H9 (cell line): ENCODE measurements at regions not wholly inside any gene's neighbourhood (a gene's known extent, or its start where the extent isn't known, plus 50 kb on each side); places are given as distances from the start of the nearest gene placed in this dataset.

ENCODE experiments used
- DNase-seq: peaks from one replicate; pipeline ENCODE4 v3.0.0-alpha.2; 2017
- H2AFZ ChIP-seq: one replicate; pipeline ENCODE4 v1.6.1; 2013; ENCODE audit warnings: mild to moderate bottlenecking, low read length, control low read depth, moderate library complexity
- H2AK5ac ChIP-seq: 2 replicates; pipeline ENCODE4 v1.6.1; 2013; ENCODE audit warnings: low read length, control low read depth, mixed read lengths; ENCODE audit not compliant: insufficient read length
- H2BK120ac ChIP-seq: one replicate; pipeline ENCODE4 v1.6.1; 2013; ENCODE audit warnings: low read depth, mild to moderate bottlenecking, low read length, control low read depth, inconsistent platforms; ENCODE audit not compliant: poor library complexity, severe bottlenecking
- H2BK12ac ChIP-seq: 2 replicates; pipeline ENCODE4 v1.6.1; 2013; ENCODE audit warnings: low read length, control low read depth, mixed read lengths, low read depth; ENCODE audit not compliant: insufficient read length
- H2BK15ac ChIP-seq: 2 replicates; pipeline ENCODE4 v1.6.1; 2013; ENCODE audit warnings: low read depth, low read length, control low read depth
- H2BK20ac ChIP-seq: one replicate; pipeline ENCODE4 v1.6.1; 2013; ENCODE audit warnings: low read depth, mild to moderate bottlenecking, low read length, control low read depth, inconsistent platforms; ENCODE audit not compliant: poor library complexity, severe bottlenecking
- H2BK5ac ChIP-seq: 2 replicates; pipeline ENCODE4 v1.6.1; 2013; ENCODE audit warnings: low read length, control low read depth, mixed read lengths; ENCODE audit not compliant: insufficient read length
- H3K14ac ChIP-seq: 2 replicates; pipeline ENCODE4 v1.6.1; 2013; ENCODE audit warnings: low read length, control low read depth; ENCODE audit not compliant: insufficient read depth
- H3K18ac ChIP-seq: 2 replicates; pipeline ENCODE4 v1.6.1; 2013; ENCODE audit warnings: low read depth, mild to moderate bottlenecking, mixed read lengths, low read length, control low read depth; ENCODE audit not compliant: insufficient read length
- H3K23ac ChIP-seq: 2 replicates; pipeline ENCODE4 v1.6.1; 2013; ENCODE audit warnings: low read length, control low read depth, mixed read lengths, low read depth; ENCODE audit not compliant: insufficient read length
- H3K23me2 ChIP-seq: 2 replicates; pipeline ENCODE4 v1.6.1; 2013; ENCODE audit warnings: low read depth, mild to moderate bottlenecking, mixed read lengths, low read length, control low read depth; ENCODE audit not compliant: insufficient read length, poor library complexity, severe bottlenecking
- H3K27ac ChIP-seq: 2 replicates; pipeline ENCODE4 v1.5.1; 2013; ENCODE audit warnings: low read length, control low read depth, mixed read lengths, low read depth; ENCODE audit not compliant: insufficient read length
- H3K27me3 ChIP-seq: 2 replicates; pipeline ENCODE4 v1.6.1; 2013; ENCODE audit warnings: low read length, control low read depth, inconsistent platforms; ENCODE audit not compliant: insufficient read depth
- H3K4ac ChIP-seq: 2 replicates; pipeline ENCODE4 v1.6.1; 2013; ENCODE audit warnings: low read depth, mild to moderate bottlenecking, control low read depth, inconsistent platforms, low read length, moderate library complexity
- H3K4me1 ChIP-seq: 2 replicates; pipeline ENCODE4 v1.6.1; 2013; ENCODE audit warnings: low read length, control low read depth, inconsistent platforms; ENCODE audit not compliant: insufficient read depth
- H3K4me2 ChIP-seq: 2 replicates; pipeline ENCODE4 v1.6.1; 2013; ENCODE audit warnings: low read length, control low read depth, mixed read lengths; ENCODE audit not compliant: insufficient read length, insufficient read depth
- H3K56ac ChIP-seq: 2 replicates; pipeline ENCODE4 v1.6.1; 2013; ENCODE audit warnings: low read depth, mild to moderate bottlenecking, mixed read lengths, low read length, control low read depth; ENCODE audit not compliant: insufficient read length
- H3K79me1 ChIP-seq: 2 replicates; pipeline ENCODE4 v1.6.1; 2013; ENCODE audit warnings: low read depth, mild to moderate bottlenecking, moderate library complexity, low read length, control low read depth, inconsistent platforms; ENCODE audit not compliant: insufficient read depth, poor library complexity, severe bottlenecking
- H3K79me2 ChIP-seq: 2 replicates; pipeline ENCODE4 v1.6.1; 2013; ENCODE audit warnings: low read length, control low read depth, inconsistent platforms; ENCODE audit not compliant: insufficient read depth
- H3K9ac ChIP-seq: 2 replicates; pipeline ENCODE4 v1.6.1; 2013; ENCODE audit warnings: low read length, control low read depth, mixed read lengths; ENCODE audit not compliant: insufficient read length; ENCODE audit errors: extremely low read depth
- H3K9me3 ChIP-seq: one replicate; pipeline ENCODE4 v1.6.1; 2013; ENCODE audit warnings: low read depth, low read length, inconsistent platforms; ENCODE audit not compliant: control insufficient read depth
- H3T11ph ChIP-seq: one replicate; pipeline ENCODE4 v1.6.1; 2013; ENCODE audit warnings: mild to moderate bottlenecking, low read length, control low read depth, inconsistent platforms
- H4K20me1 ChIP-seq: one replicate; pipeline ENCODE4 v1.6.1; 2013; ENCODE audit not compliant: control insufficient read depth, insufficient read length, insufficient read depth
- H4K5ac ChIP-seq: 2 replicates; pipeline ENCODE4 v1.6.1; 2013; ENCODE audit warnings: low read depth, mild to moderate bottlenecking, mixed read lengths, low read length, control low read depth; ENCODE audit not compliant: insufficient read length
- H4K8ac ChIP-seq: replicated peaks from 2 replicates; pipeline ENCODE4 v1.6.1; 2013; ENCODE audit warnings: low read length, control low read depth, mixed read lengths, low read depth; ENCODE audit not compliant: insufficient read length
- H4K91ac ChIP-seq: 2 replicates; pipeline ENCODE4 v1.6.1; 2013; ENCODE audit warnings: low read depth, mild to moderate bottlenecking, moderate library complexity, mixed read lengths, low read length, control low read depth; ENCODE audit not compliant: insufficient read length
- H3K27ac Mint-ChIP-seq, 3 experiments: 2 replicates in 2 of 3; 3 replicates in 1 of 3; pipeline ENCODE4 v1.8.0; 2020 to 2021; ENCODE audit warnings: mixed read lengths in 3 of 3, mild to moderate bottlenecking in 1 of 3, moderate library complexity in 1 of 3
- H3K27me3 Mint-ChIP-seq: 2 replicates; pipeline ENCODE4 v1.8.0; 2021; ENCODE audit warnings: low read depth, mild to moderate bottlenecking, moderate library complexity, mixed read lengths
- H3K36me3 Mint-ChIP-seq, 3 experiments: 2 replicates in 2 of 3; 3 replicates in 1 of 3; pipeline ENCODE4 v1.8.0; 2020 to 2021; ENCODE audit warnings: low read depth in 3 of 3, mixed read lengths in 3 of 3; ENCODE audit not compliant: insufficient read depth in 1 of 3
- H3K4me1 Mint-ChIP-seq, 2 experiments: 2 replicates each; pipeline ENCODE4 v1.8.0; 2020; ENCODE audit warnings: mixed read lengths in 2 of 2
- H3K4me3 Mint-ChIP-seq, 2 experiments: 2 replicates in 1 of 2; 3 replicates in 1 of 2; pipeline ENCODE4 v1.8.0; 2020 to 2021; ENCODE audit warnings: mild to moderate bottlenecking in 2 of 2, mixed read lengths in 2 of 2, moderate library complexity in 1 of 2
- H3K9me3 Mint-ChIP-seq, 2 experiments: 2 replicates in 1 of 2; 3 replicates in 1 of 2; pipeline ENCODE4 v1.8.0; 2020; ENCODE audit warnings: mild to moderate bottlenecking in 2 of 2, mixed read lengths in 2 of 2, moderate library complexity in 1 of 2
- CTCF ChIP-seq: fragments of 200-600 bp; sonication (generic); conservative IDR thresholded peaks from 3 replicates; pipeline ENCODE4 v1.8.0; 2021; ENCODE audit warnings: antibody characterized with exemption, mild to moderate bottlenecking

- TF ChIP-seq CTCF: no peak
- Histone ChIP-seq H2BK120ac (no peak overlapping the region), H3K14ac (no peak overlapping the region), H3K9ac (no peak overlapping the region), H3K9me3 (peaks cover 12% of the 10 kb centered on the region), H2AK5ac (no peak overlapping the region), H2BK5ac (no peak overlapping the region), H2AFZ (no peak overlapping the region), H3K4me1 (no peaks in the 10 kb centered on the region), H3K27ac (no peak overlapping the region), H3K23me2 (no peaks in the 10 kb centered on the region), H3T11ph (no peak overlapping the region), H2BK15ac (no peak overlapping the region), H3K79me2 (no peaks in the 10 kb centered on the region), H4K91ac (no peak overlapping the region), H4K8ac (no peak overlapping the region), H3K4ac (no peak overlapping the region), H3K23ac (no peak overlapping the region), H3K56ac (no peak overlapping the region), H3K27me3 (no peaks in the 10 kb centered on the region), H2BK20ac (no peak overlapping the region), H3K4me2 (no peak overlapping the region), H3K79me1 (no peaks in the 10 kb centered on the region), H4K20me1 (no peaks in the 10 kb centered on the region), H3K18ac (no peak overlapping the region), H4K5ac (no peak overlapping the region), H2BK12ac (no peak overlapping the region)
- Mint-ChIP-seq H3K27ac (no peak overlapping the region), H3K36me3 (peaks cover 18 to 24% (median 20%) of the 10 kb centered on the region in 3 experiments), H3K4me3 (no peak overlapping the region), H3K4me1 (no peaks in the 10 kb centered on the region), H3K27me3 (peaks cover 11% of the 10 kb centered on the region), H3K9me3 (peaks cover 25 to 26% of the 10 kb centered on the region in 2 experiments)
- DNase-seq: no peak
Observed at GRCh38 chr2:75853436-75853835, 142.7 kb upstream of the GCFC2 start.
